ENCODE measurements at regions not wholly inside any gene's neighbourhood (a gene's known extent, or its start where the extent isn't known, plus 50 kb on each side); places are given as distances from the start of the nearest gene placed in this dataset.

DNA sequence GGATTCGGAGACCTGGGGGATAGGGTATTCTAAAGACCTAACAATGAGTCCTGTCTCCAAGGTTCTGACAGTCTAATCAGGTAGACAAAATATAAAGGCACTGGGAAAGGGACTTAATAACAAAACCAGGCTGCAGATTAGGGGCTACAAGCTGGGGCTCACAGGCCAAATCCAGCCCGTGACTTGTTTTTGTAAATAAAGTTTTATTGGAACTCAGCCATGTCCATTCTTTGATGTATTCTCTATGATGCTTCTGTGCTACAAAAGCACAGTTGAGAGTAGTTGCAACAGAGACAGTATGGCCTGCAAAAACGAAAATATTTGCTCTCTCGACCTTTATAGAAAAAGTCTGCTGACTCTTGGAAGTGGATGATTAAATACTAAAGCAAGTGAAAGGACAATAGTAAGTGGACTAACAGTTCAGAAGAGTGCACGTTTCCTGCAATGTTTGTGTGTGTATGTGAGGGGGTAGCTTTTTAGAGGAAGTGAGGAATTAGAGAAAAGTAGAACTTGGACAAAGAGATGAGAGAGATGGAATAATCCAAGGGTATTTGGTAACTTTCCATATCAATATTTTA, 115.4 kb upstream of the ZFHX3 start:
- H3K36me3 ChIP-seq, result no peaks in the 10 kb centered on the region
- peaks cover 0 to 23% (median 0%) of the 10 kb centered on the region in 4 donors for H3K4me1 ChIP-seq
- H3K9me3 ChIP-seq, result no peaks in the 10 kb centered on the region
- DNase-seq, result no peak
- intact Hi-C loops (cut with DNase I), result no loop called here
- WGBS (ENCODE audit: insufficient coverage, low coverage, low lambda C conversion rate, missing lambda C conversion rate), result 24% methylated on average over 5 of the region's 5 CpGs
- H3K4me3 ChIP-seq, result no peak overlapping the region
- TF ChIP-seq POLR2A (IDR thresholded peaks at IDR 0.05), result no peak
- TF ChIP-seq, protein P1, sequence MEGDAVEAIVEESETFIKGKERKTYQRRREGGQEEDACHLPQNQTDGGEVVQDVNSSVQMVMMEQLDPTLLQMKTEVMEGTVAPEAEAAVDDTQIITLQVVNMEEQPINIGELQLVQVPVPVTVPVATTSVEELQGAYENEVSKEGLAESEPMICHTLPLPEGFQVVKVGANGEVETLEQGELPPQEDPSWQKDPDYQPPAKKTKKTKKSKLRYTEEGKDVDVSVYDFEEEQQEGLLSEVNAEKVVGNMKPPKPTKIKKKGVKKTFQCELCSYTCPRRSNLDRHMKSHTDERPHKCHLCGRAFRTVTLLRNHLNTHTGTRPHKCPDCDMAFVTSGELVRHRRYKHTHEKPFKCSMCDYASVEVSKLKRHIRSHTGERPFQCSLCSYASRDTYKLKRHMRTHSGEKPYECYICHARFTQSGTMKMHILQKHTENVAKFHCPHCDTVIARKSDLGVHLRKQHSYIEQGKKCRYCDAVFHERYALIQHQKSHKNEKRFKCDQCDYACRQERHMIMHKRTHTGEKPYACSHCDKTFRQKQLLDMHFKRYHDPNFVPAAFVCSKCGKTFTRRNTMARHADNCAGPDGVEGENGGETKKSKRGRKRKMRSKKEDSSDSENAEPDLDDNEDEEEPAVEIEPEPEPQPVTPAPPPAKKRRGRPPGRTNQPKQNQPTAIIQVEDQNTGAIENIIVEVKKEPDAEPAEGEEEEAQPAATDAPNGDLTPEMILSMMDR (IDR thresholded peaks at IDR 0.05), result no peak
- no peaks in the 10 kb centered on the region for H3K27me3 ChIP-seq
- H3K27ac ChIP-seq, result no peak overlapping the region
- ATAC-seq, result peak in 3 of 4 donors; percentile 38 to 64 (median 56)

DNA sequence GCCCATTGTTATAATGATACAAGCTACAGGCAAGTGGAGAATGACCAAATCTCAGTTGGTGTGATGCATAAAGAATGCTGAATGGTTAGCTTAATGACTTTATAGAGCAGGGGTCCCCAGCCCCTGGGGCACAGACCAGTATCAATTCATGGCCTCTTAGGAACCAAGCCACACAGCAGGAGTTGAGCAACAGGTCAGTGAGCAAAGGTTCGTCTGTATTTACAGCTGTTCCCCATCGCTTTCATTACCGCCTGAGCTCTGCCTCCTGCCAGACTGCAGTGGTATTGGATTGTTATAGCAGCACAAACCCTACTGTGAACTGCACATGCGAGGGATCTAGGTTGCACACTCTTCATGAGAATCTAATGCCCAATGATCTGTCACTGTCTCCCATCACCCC, 114.0 kb upstream of the ZFHX3 start:
- ATAC-seq (peak; percentile 95 to 98 (median 97)), DNase-seq (peak; percentile 47 to 82 (median 68))
- intact Hi-C loops (cut with DNase I), result no loop called here
- Histone ChIP-seq H3K4me1 (peaks cover 0 to 23% (median 0%) of the 10 kb centered on the region in 4 donors), H3K9me3 (no peaks in the 10 kb centered on the region), H3K36me3 (no peaks in the 10 kb centered on the region), H3K27me3 (no peaks in the 10 kb centered on the region), H3K4me3 (no peak overlapping the region), H3K27ac (peak overlapping the region in 1 of 3 donors; percentile 19)
- 37% methylated on average over 2 of the region's 4 CpGs for WGBS (ENCODE audit: insufficient coverage, low coverage, low lambda C conversion rate, missing lambda C conversion rate)
- TF ChIP-seq POLR2A (IDR thresholded peaks at IDR 0.05), result no peak
- TF ChIP-seq, protein P1 (IDR thresholded peaks at IDR 0.05), result peak; percentile 22 to 32 (median 25)

DNA sequence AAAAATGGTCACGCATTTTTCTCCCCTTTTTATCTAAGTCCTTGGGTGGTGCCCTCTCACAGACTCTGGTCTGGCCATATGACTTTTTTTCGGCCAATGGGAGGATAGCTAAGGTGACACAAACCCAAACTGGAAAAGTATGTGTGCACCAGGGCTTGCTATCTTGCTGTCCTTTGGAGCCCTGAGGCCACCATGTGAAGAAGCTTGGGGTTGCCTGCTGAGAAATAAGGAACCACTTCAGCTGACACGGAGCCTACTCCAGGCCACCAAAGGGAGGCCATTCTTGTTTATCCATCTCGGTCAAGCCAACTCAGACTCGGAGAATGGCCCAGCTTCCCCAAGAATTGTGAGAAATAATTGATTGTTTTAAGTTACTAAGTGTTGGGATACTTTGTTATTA, 111.4 kb upstream of the ZFHX3 start:
- H3K27me3 ChIP-seq, result no peaks in the 10 kb centered on the region
- H3K36me3 ChIP-seq, result no peaks in the 10 kb centered on the region
- no peak overlapping the region for H3K4me3 ChIP-seq
- H3K27ac ChIP-seq, result no peak overlapping the region
- TF ChIP-seq POLR2A (IDR thresholded peaks at IDR 0.05), result no peak
- TF ChIP-seq, protein P1 (IDR thresholded peaks at IDR 0.05), result no peak
- ATAC-seq (peak in 1 of 4 donors; percentile 11), DNase-seq (no peak)
- whole genome bisulfite sequencing (ENCODE audit: insufficient coverage, low coverage, low lambda C conversion rate, missing lambda C conversion rate), result 82% methylated on average over 5 of the region's 5 CpGs
- intact Hi-C loops (cut with DNase I), result no loop called here
- no peaks in the 10 kb centered on the region for H3K9me3 ChIP-seq
- H3K4me1 ChIP-seq, result peaks cover 0 to 23% (median 0%) of the 10 kb centered on the region in 4 donors

DNA sequence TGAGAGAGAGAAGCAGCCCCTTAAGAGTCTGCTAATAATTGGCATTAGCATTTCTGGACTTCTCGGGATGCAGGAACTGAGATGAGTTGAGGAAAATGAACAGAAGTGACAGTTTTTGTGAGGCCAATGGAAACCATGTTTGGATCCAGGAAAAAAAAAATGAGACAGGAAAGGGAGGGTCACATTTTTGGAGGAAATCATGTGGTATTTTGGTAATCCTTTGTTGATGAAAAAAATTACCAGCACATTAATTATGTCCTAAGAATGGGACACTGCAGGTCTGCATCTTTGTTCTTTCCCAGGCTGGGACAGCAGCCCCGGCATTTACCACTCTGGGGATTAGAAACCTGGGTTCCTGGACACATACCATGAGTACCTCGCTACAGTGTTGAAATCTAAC, 109.9 kb upstream of the ZFHX3 start:
- WGBS (ENCODE audit: insufficient coverage, low coverage, low lambda C conversion rate, missing lambda C conversion rate), result 56% methylated on average over 3 of the region's 3 CpGs
- no peak for ATAC-seq
- TF ChIP-seq, protein P1 (IDR thresholded peaks at IDR 0.05), result no peak
- TF ChIP-seq POLR2A (IDR thresholded peaks at IDR 0.05), result no peak

More for the DNA sequence above, 109.9 kb upstream of the ZFHX3 start:
- Histone ChIP-seq H3K4me1 (peaks cover 0 to 13% (median 0%) of the 10 kb centered on the region in 4 donors), H3K4me3 (no peak overlapping the region), H3K36me3 (no peaks in the 10 kb centered on the region), H3K27me3 (no peaks in the 10 kb centered on the region), H3K9me3 (no peaks in the 10 kb centered on the region), H3K27ac (no peak overlapping the region)
- intact Hi-C loops (cut with DNase I), result no loop called here
- DNase-seq, result no peak

All from right lobe of liver (tissue), 6 donors.